Gastroesophageal sphincter (tissue), 3 donors: ENCODE measurements at regions not wholly inside any gene's neighbourhood (a gene's known extent, or its start where the extent isn't known, plus 50 kb on each side); places are given as distances from the start of the nearest gene placed in this dataset.

Experiments used
- POLR2A ChIP-seq, 2 donors: fragments of 450-650 bp; IDR thresholded peaks; one replicate each; pipeline ENCODE4 v1.6.1; 2017; ENCODE audit warnings: antibody characterized with exemption in 2 of 2, mild to moderate bottlenecking in 2 of 2, moderate library complexity in 1 of 2
- POLR2AphosphoS5 ChIP-seq: sonication (generic); formaldehyde crosslinking; IDR thresholded peaks from one replicate; pipeline ENCODE4 v1.6.1; 2017; ENCODE audit warnings: antibody characterized with exemption
- TF ChIP-seq, protein P1 (sequence below), 4 experiments: fragments of 200-600 bp in 2 of 4; fragments of 450-650 bp in 2 of 4; sonication (generic) in 1 of 4; IDR thresholded peaks; one replicate each; pipeline ENCODE4 v1.5.1; 2017 to 2019; ENCODE audit warnings: antibody characterized with exemption in 4 of 4, mild to moderate bottlenecking in 2 of 4, moderate library complexity in 2 of 4

GRCh38 chr12:131422187-131422520, 288.7 kb upstream of the SFSWAP start:
- TF ChIP-seq, protein P1, sequence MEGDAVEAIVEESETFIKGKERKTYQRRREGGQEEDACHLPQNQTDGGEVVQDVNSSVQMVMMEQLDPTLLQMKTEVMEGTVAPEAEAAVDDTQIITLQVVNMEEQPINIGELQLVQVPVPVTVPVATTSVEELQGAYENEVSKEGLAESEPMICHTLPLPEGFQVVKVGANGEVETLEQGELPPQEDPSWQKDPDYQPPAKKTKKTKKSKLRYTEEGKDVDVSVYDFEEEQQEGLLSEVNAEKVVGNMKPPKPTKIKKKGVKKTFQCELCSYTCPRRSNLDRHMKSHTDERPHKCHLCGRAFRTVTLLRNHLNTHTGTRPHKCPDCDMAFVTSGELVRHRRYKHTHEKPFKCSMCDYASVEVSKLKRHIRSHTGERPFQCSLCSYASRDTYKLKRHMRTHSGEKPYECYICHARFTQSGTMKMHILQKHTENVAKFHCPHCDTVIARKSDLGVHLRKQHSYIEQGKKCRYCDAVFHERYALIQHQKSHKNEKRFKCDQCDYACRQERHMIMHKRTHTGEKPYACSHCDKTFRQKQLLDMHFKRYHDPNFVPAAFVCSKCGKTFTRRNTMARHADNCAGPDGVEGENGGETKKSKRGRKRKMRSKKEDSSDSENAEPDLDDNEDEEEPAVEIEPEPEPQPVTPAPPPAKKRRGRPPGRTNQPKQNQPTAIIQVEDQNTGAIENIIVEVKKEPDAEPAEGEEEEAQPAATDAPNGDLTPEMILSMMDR (IDR thresholded peaks at IDR 0.05), result no peak
- TF ChIP-seq POLR2A (IDR thresholded peaks at IDR 0.05), result no peak
- no peak for TF ChIP-seq POLR2AphosphoS5
